ENCODE measurements at regions not wholly inside any gene's neighbourhood (a gene's known extent, or its start where the extent isn't known, plus 50 kb on each side); places are given as distances from the start of the nearest gene placed in this dataset.

- DNase-seq (ENCODE audit: low read depth in 2 of 2) = no peak
Measured at GRCh38 chr13:40251343-40252032, 415.0 kb downstream of the FOXO1 start.

- DNase-seq (ENCODE audit: low read depth in 2 of 2) = no peak
Measured at GRCh38 chr13:40252241-40252640, 414.2 kb downstream of the FOXO1 start.

- no peak for DNase-seq (ENCODE audit: low read depth in 2 of 2)
Measured at GRCh38 chr13:40252676-40253075, 413.8 kb downstream of the FOXO1 start.

GRCh38 chr13:40254394-40254793, 412.0 kb downstream of the FOXO1 start:
- DNase-seq (ENCODE audit: low read depth in 2 of 2) = no peak

GRCh38 chr13:40255551-40255950, 410.9 kb downstream of the FOXO1 start:
- no peak for DNase-seq (ENCODE audit: low read depth in 2 of 2)

GRCh38 chr13:40259899-40260298, 406.5 kb downstream of the FOXO1 start:
- no peak for DNase-seq (ENCODE audit: low read depth in 2 of 2)

- no peak for DNase-seq (ENCODE audit: low read depth in 2 of 2)
Measured at GRCh38 chr13:40261336-40261735, 405.1 kb downstream of the FOXO1 start.

GRCh38 chr13:40261947-40262346, 404.5 kb downstream of the FOXO1 start:
- DNase-seq (ENCODE audit: low read depth in 2 of 2) = no peak

GRCh38 chr13:40269086-40269485, 397.4 kb downstream of the FOXO1 start:
- no peak for DNase-seq (ENCODE audit: low read depth in 2 of 2)

- no peak for DNase-seq (ENCODE audit: low read depth in 2 of 2)
Measured at GRCh38 chr13:40270726-40271125, 395.7 kb downstream of the FOXO1 start.

GRCh38 chr13:40271271-40271885, 395.1 kb downstream of the FOXO1 start:
- no peak for DNase-seq (ENCODE audit: low read depth in 2 of 2)

GRCh38 chr13:40271931-40272775, 394.3 kb downstream of the FOXO1 start:
- DNase-seq (ENCODE audit: low read depth in 2 of 2) = peak in 1 of 2 donors; percentile 2

- DNase-seq (ENCODE audit: low read depth in 2 of 2) = no peak
Measured at GRCh38 chr13:40272776-40273139, 393.7 kb downstream of the FOXO1 start.

GRCh38 chr13:40273253-40274025, 393.0 kb downstream of the FOXO1 start:
- no peak for DNase-seq (ENCODE audit: low read depth in 2 of 2)

- no peak for DNase-seq (ENCODE audit: low read depth in 2 of 2)
Measured at GRCh38 chr13:40274103-40274502, 392.3 kb downstream of the FOXO1 start.

- no peak for DNase-seq (ENCODE audit: low read depth in 2 of 2)
Measured at GRCh38 chr13:40275155-40275554, 391.3 kb downstream of the FOXO1 start.

- no peak for DNase-seq (ENCODE audit: low read depth in 2 of 2)
Measured at GRCh38 chr13:40275636-40276035, 390.8 kb downstream of the FOXO1 start.

GRCh38 chr13:40283666-40284065, 382.8 kb downstream of the FOXO1 start:
- no peak for DNase-seq (ENCODE audit: low read depth in 2 of 2)

GRCh38 chr13:40285634-40286033, 380.8 kb downstream of the FOXO1 start:
- DNase-seq (ENCODE audit: low read depth in 2 of 2) = no peak

GRCh38 chr13:40287428-40287827, 379.0 kb downstream of the FOXO1 start:
- DNase-seq (ENCODE audit: low read depth in 2 of 2) = no peak

GRCh38 chr13:40288259-40288658, 378.2 kb downstream of the FOXO1 start:
- no peak for DNase-seq (ENCODE audit: low read depth in 2 of 2)

- DNase-seq (ENCODE audit: low read depth in 2 of 2) = no peak
Measured at GRCh38 chr13:40290758-40291157, 375.7 kb downstream of the FOXO1 start.

Data from stimulated activated CD8-positive, alpha-beta memory T cell treated with anti-CD3 and anti-CD28 coated beads, Interleukin-7, amount 100 ng/mL, for 1 hour (primary cell).